ENCODE measurements at regions not wholly inside any gene's neighbourhood (a gene's known extent, or its start where the extent isn't known, plus 50 kb on each side); places are given as distances from the start of the nearest gene placed in this dataset.
A peak's percentile ranks its signal among the peaks of the same experiment; 100 is the strongest.

- H2AK5ac ChIP-seq (ENCODE audit: low read length): no peak overlapping the region
Measured at GRCh38 chr12:67388331-67389138, 119.4 kb downstream of the CAND1 start.

GRCh38 chr12:67390273-67390672, 121.1 kb downstream of the CAND1 start:
- Histone ChIP-seq H3K4ac (ENCODE audit: low read depth, low read length) (no peak overlapping the region), H2BK5ac (ENCODE audit: low read length) (no peak overlapping the region), H3K9ac (ENCODE audit: low read length) (no peak overlapping the region), H3K18ac (ENCODE audit: low read length) (no peak overlapping the region), H3K23ac (ENCODE audit: low read length) (no peak overlapping the region), H4K8ac (ENCODE audit: low read depth, low read length) (no peak overlapping the region), H2BK120ac (ENCODE audit: low read depth, low read length) (no peak overlapping the region), H3K27me3 (ENCODE audit: insufficient read depth, low read length, poor library complexity) (no peaks in the 10 kb centered on the region), H3K4me3 (ENCODE audit: low read length) (no peak overlapping the region), H3K27ac (ENCODE audit: low read depth, low read length) (no peak overlapping the region), H3K79me2 (ENCODE audit: control insufficient read depth, insufficient read depth, low read length) (no peaks in the 10 kb centered on the region), H3K4me2 (ENCODE audit: low read length) (no peak overlapping the region), H2BK15ac (replicated peaks; ENCODE audit: low read depth) (no peak overlapping the region), H3K36me3 (ENCODE audit: control insufficient read depth, insufficient read depth, low read length) (no peaks in the 10 kb centered on the region), H3K4me1 (ENCODE audit: control insufficient read depth, low read depth, low read length) (no peaks in the 10 kb centered on the region), H2AK5ac (ENCODE audit: low read length) (no peak overlapping the region), H3K56ac (ENCODE audit: low read length) (no peak overlapping the region), H4K5ac (ENCODE audit: low read length) (no peak overlapping the region), H3K79me1 (ENCODE audit: low read length) (no peaks in the 10 kb centered on the region)
- WGBS (ENCODE audit: extremely low coverage, insufficient coverage, low lambda C conversion rate): no CpG with 5 or more reads among the region's 4 CpGs
- peak; percentile 28 for DNase-seq

More at GRCh38 chr12:67388331-67389138, 119.4 kb downstream of the CAND1 start:
- Histone ChIP-seq H4K5ac (ENCODE audit: low read length) (no peak overlapping the region), H3K27me3 (ENCODE audit: insufficient read depth, low read length, poor library complexity) (no peaks in the 10 kb centered on the region), H3K27ac (ENCODE audit: low read depth, low read length) (no peak overlapping the region), H3K4me2 (ENCODE audit: low read length) (no peak overlapping the region), H3K4me1 (ENCODE audit: control insufficient read depth, low read depth, low read length) (no peaks in the 10 kb centered on the region), H3K4ac (ENCODE audit: low read depth, low read length) (no peak overlapping the region), H3K4me3 (ENCODE audit: low read length) (no peak overlapping the region), H3K18ac (ENCODE audit: low read length) (no peak overlapping the region), H3K9ac (ENCODE audit: low read length) (no peak overlapping the region), H3K36me3 (ENCODE audit: control insufficient read depth, insufficient read depth, low read length) (no peaks in the 10 kb centered on the region), H3K56ac (ENCODE audit: low read length) (no peak overlapping the region), H2BK5ac (ENCODE audit: low read length) (no peak overlapping the region), H2BK120ac (ENCODE audit: low read depth, low read length) (no peak overlapping the region), H2BK15ac (replicated peaks; ENCODE audit: low read depth) (no peak overlapping the region), H3K23ac (ENCODE audit: low read length) (no peak overlapping the region), H3K79me2 (ENCODE audit: control insufficient read depth, insufficient read depth, low read length) (no peaks in the 10 kb centered on the region), H4K8ac (ENCODE audit: low read depth, low read length) (no peak overlapping the region), H3K79me1 (ENCODE audit: low read length) (no peaks in the 10 kb centered on the region)
- no CpG with 5 or more reads among the region's 3 CpGs for WGBS (ENCODE audit: extremely low coverage, insufficient coverage, low lambda C conversion rate)
- peak; percentile 72 for DNase-seq

GRCh38 chr12:67391034-67391433, 121.9 kb downstream of the CAND1 start:
- Histone ChIP-seq H2BK15ac (replicated peaks; ENCODE audit: low read depth) (no peak overlapping the region), H3K4me1 (ENCODE audit: control insufficient read depth, low read depth, low read length) (no peaks in the 10 kb centered on the region), H3K79me2 (ENCODE audit: control insufficient read depth, insufficient read depth, low read length) (no peaks in the 10 kb centered on the region), H2AK5ac (ENCODE audit: low read length) (no peak overlapping the region), H3K79me1 (ENCODE audit: low read length) (no peaks in the 10 kb centered on the region), H4K5ac (ENCODE audit: low read length) (no peak overlapping the region), H4K8ac (ENCODE audit: low read depth, low read length) (no peak overlapping the region), H3K27me3 (ENCODE audit: insufficient read depth, low read length, poor library complexity) (no peaks in the 10 kb centered on the region), H3K27ac (ENCODE audit: low read depth, low read length) (no peak overlapping the region), H3K4me2 (ENCODE audit: low read length) (no peak overlapping the region), H3K23ac (ENCODE audit: low read length) (no peak overlapping the region), H2BK5ac (ENCODE audit: low read length) (no peak overlapping the region), H3K9ac (ENCODE audit: low read length) (no peak overlapping the region), H3K4me3 (ENCODE audit: low read length) (no peak overlapping the region), H3K36me3 (ENCODE audit: control insufficient read depth, insufficient read depth, low read length) (no peaks in the 10 kb centered on the region), H3K4ac (ENCODE audit: low read depth, low read length) (no peak overlapping the region), H3K56ac (ENCODE audit: low read length) (no peak overlapping the region), H2BK120ac (ENCODE audit: low read depth, low read length) (no peak overlapping the region), H3K18ac (ENCODE audit: low read length) (no peak overlapping the region)
- WGBS (ENCODE audit: extremely low coverage, insufficient coverage, low lambda C conversion rate): no CpG with 5 or more reads among the region's 1 CpG
- DNase-seq: no peak

- Histone ChIP-seq H3K4me1 (ENCODE audit: control insufficient read depth, low read depth, low read length) (no peaks in the 10 kb centered on the region), H2BK15ac (replicated peaks; ENCODE audit: low read depth) (no peak overlapping the region), H2BK120ac (ENCODE audit: low read depth, low read length) (no peak overlapping the region), H3K18ac (ENCODE audit: low read length) (no peak overlapping the region), H3K27me3 (ENCODE audit: insufficient read depth, low read length, poor library complexity) (no peaks in the 10 kb centered on the region), H3K4ac (ENCODE audit: low read depth, low read length) (no peak overlapping the region), H3K23ac (ENCODE audit: low read length) (no peak overlapping the region), H3K36me3 (ENCODE audit: control insufficient read depth, insufficient read depth, low read length) (no peaks in the 10 kb centered on the region), H2AK5ac (ENCODE audit: low read length) (no peak overlapping the region), H3K4me2 (ENCODE audit: low read length) (no peak overlapping the region), H4K5ac (ENCODE audit: low read length) (no peak overlapping the region), H3K27ac (ENCODE audit: low read depth, low read length) (no peak overlapping the region), H3K4me3 (ENCODE audit: low read length) (no peak overlapping the region), H3K56ac (ENCODE audit: low read length) (no peak overlapping the region), H2BK5ac (ENCODE audit: low read length) (no peak overlapping the region), H3K9ac (ENCODE audit: low read length) (no peak overlapping the region), H3K79me2 (ENCODE audit: control insufficient read depth, insufficient read depth, low read length) (no peaks in the 10 kb centered on the region), H4K8ac (ENCODE audit: low read depth, low read length) (no peak overlapping the region), H3K79me1 (ENCODE audit: low read length) (no peaks in the 10 kb centered on the region)
- DNase-seq: no peak
- whole genome bisulfite sequencing (ENCODE audit: extremely low coverage, insufficient coverage, low lambda C conversion rate): no CpG with 5 or more reads among the region's 2 CpGs
Measured at GRCh38 chr12:67391656-67392055, 122.5 kb downstream of the CAND1 start.

- no peak overlapping the region for H4K5ac ChIP-seq (ENCODE audit: low read length)
- H4K8ac ChIP-seq (ENCODE audit: low read depth, low read length): no peak overlapping the region
- no peak overlapping the region for H2BK15ac ChIP-seq (replicated peaks; ENCODE audit: low read depth)
- no peaks in the 10 kb centered on the region for H3K79me2 ChIP-seq (ENCODE audit: control insufficient read depth, insufficient read depth, low read length)
- WGBS (ENCODE audit: extremely low coverage, insufficient coverage, low lambda C conversion rate): no CpG with 5 or more reads among the region's 6 CpGs
- DNase-seq: peak; percentile 8
- H3K23ac ChIP-seq (ENCODE audit: low read length): no peak overlapping the region
- no peak overlapping the region for H3K18ac ChIP-seq (ENCODE audit: low read length)
- H3K4me1 ChIP-seq (ENCODE audit: control insufficient read depth, low read depth, low read length): no peaks in the 10 kb centered on the region
- no peak overlapping the region for H2AK5ac ChIP-seq (ENCODE audit: low read length)
- H3K4ac ChIP-seq (ENCODE audit: low read depth, low read length): no peak overlapping the region
- H3K56ac ChIP-seq (ENCODE audit: low read length): no peak overlapping the region
- H3K4me3 ChIP-seq (ENCODE audit: low read length): no peak overlapping the region
- H3K4me2 ChIP-seq (ENCODE audit: low read length): no peak overlapping the region
- no peak overlapping the region for H2BK5ac ChIP-seq (ENCODE audit: low read length)
- no peaks in the 10 kb centered on the region for H3K36me3 ChIP-seq (ENCODE audit: control insufficient read depth, insufficient read depth, low read length)
- H3K9ac ChIP-seq (ENCODE audit: low read length): no peak overlapping the region
- no peaks in the 10 kb centered on the region for H3K27me3 ChIP-seq (ENCODE audit: insufficient read depth, low read length, poor library complexity)
- no peaks in the 10 kb centered on the region for H3K79me1 ChIP-seq (ENCODE audit: low read length)
- H3K27ac ChIP-seq (ENCODE audit: low read depth, low read length): no peak overlapping the region
- no peak overlapping the region for H2BK120ac ChIP-seq (ENCODE audit: low read depth, low read length)
Measured at GRCh38 chr12:67394550-67394949, 125.4 kb downstream of the CAND1 start.

- Histone ChIP-seq H4K8ac (ENCODE audit: low read depth, low read length) (no peak overlapping the region), H4K5ac (ENCODE audit: low read length) (no peak overlapping the region), H3K4ac (ENCODE audit: low read depth, low read length) (no peak overlapping the region), H2BK120ac (ENCODE audit: low read depth, low read length) (no peak overlapping the region), H2BK5ac (ENCODE audit: low read length) (no peak overlapping the region), H3K4me3 (ENCODE audit: low read length) (no peak overlapping the region), H3K56ac (ENCODE audit: low read length) (no peak overlapping the region), H2BK15ac (replicated peaks; ENCODE audit: low read depth) (no peak overlapping the region), H3K18ac (ENCODE audit: low read length) (no peak overlapping the region), H3K27me3 (ENCODE audit: insufficient read depth, low read length, poor library complexity) (no peaks in the 10 kb centered on the region), H3K36me3 (ENCODE audit: control insufficient read depth, insufficient read depth, low read length) (no peaks in the 10 kb centered on the region), H3K9ac (ENCODE audit: low read length) (no peak overlapping the region), H3K79me2 (ENCODE audit: control insufficient read depth, insufficient read depth, low read length) (no peaks in the 10 kb centered on the region), H3K27ac (ENCODE audit: low read depth, low read length) (no peak overlapping the region), H3K79me1 (ENCODE audit: low read length) (no peaks in the 10 kb centered on the region), H3K4me1 (ENCODE audit: control insufficient read depth, low read depth, low read length) (no peaks in the 10 kb centered on the region), H3K23ac (ENCODE audit: low read length) (no peak overlapping the region), H2AK5ac (ENCODE audit: low read length) (no peak overlapping the region), H3K4me2 (ENCODE audit: low read length) (no peak overlapping the region)
- WGBS (ENCODE audit: extremely low coverage, insufficient coverage, low lambda C conversion rate): no CpG with 5 or more reads among the region's 4 CpGs
- DNase-seq: no peak
Measured at GRCh38 chr12:67400742-67401141, 131.6 kb downstream of the CAND1 start.

All from mesendoderm (in vitro differentiated cells).